Left forelimb (tissue), 1 donor: ENCODE measurements at regions not wholly inside any gene's neighbourhood (a gene's known extent, or its start where the extent isn't known, plus 50 kb on each side); places are given as distances from the start of the nearest gene placed in this dataset.

Experiments
- DNase-seq: peaks from one replicate; pipeline ENCODE4 v3.0.0-alpha.2; 2018; ENCODE audit warnings: low spot score

- no peak for DNase-seq
These were observed 317.2 kb downstream of the PDGFC start for GRCh38 chr4:156654410-156654809.

- DNase-seq = no peak
These were observed 327.8 kb downstream of the PDGFC start for GRCh38 chr4:156643826-156644225.

GRCh38 chr4:156642161-156642560, 329.4 kb downstream of the PDGFC start:
- no peak for DNase-seq

- DNase-seq = no peak
These were observed 332.5 kb downstream of the PDGFC start for GRCh38 chr4:156638925-156639605.

GRCh38 chr4:156638334-156638733, 333.3 kb downstream of the PDGFC start:
- DNase-seq = no peak

GRCh38 chr4:156636381-156636780, 335.2 kb downstream of the PDGFC start:
- no peak for DNase-seq

GRCh38 chr4:156635051-156635450, 336.5 kb downstream of the PDGFC start:
- DNase-seq = no peak

- no peak for DNase-seq
These were observed 337.0 kb downstream of the PDGFC start for GRCh38 chr4:156634612-156635011.

- DNase-seq = no peak
These were observed 337.8 kb downstream of the PDGFC start for GRCh38 chr4:156633847-156634246.

GRCh38 chr4:156628858-156629257, 342.7 kb downstream of the PDGFC start:
- DNase-seq = no peak

GRCh38 chr4:156623376-156623775, 348.2 kb downstream of the PDGFC start:
- DNase-seq = no peak

- no peak for DNase-seq
These were observed 350.8 kb downstream of the PDGFC start for GRCh38 chr4:156620786-156621185.

GRCh38 chr4:156619154-156619934, 352.3 kb downstream of the PDGFC start:
- no peak for DNase-seq

- no peak for DNase-seq
These were observed 356.5 kb downstream of the PDGFC start for GRCh38 chr4:156615066-156615531.

- DNase-seq = no peak
These were observed 357.1 kb downstream of the PDGFC start for GRCh38 chr4:156614536-156614935.

GRCh38 chr4:156609421-156609820, 362.2 kb downstream of the PDGFC start:
- no peak for DNase-seq

- no peak for DNase-seq
These were observed 362.9 kb downstream of the PDGFC start for GRCh38 chr4:156608651-156609050.

GRCh38 chr4:156607478-156607857, 364.1 kb downstream of the PDGFC start:
- DNase-seq = no peak

GRCh38 chr4:156606554-156607477, 364.8 kb downstream of the PDGFC start:
- DNase-seq = no peak

- DNase-seq = no peak
These were observed 373.4 kb downstream of the PDGFC start for GRCh38 chr4:156598138-156598681.

- DNase-seq = no peak
These were observed 374.8 kb downstream of the PDGFC start for GRCh38 chr4:156596706-156597329.

GRCh38 chr4:156596026-156596425, 375.6 kb downstream of the PDGFC start:
- no peak for DNase-seq
